KMS-11 (cell line): ENCODE measurements at regions not wholly inside any gene's neighbourhood (a gene's known extent, or its start where the extent isn't known, plus 50 kb on each side); places are given as distances from the start of the nearest gene placed in this dataset.

Source experiments
- H2AFZ ChIP-seq: fragments of 200-600 bp; sonication (generic); 2 replicates; pipeline ENCODE4 v1.6.1; 2016; ENCODE audit warnings: antibody characterized with exemption, mixed run types, low read depth
- H3K27ac ChIP-seq: fragments of 200-600 bp; sonication (generic); 2 replicates; pipeline ENCODE4 v1.6.1; 2016; ENCODE audit warnings: mild to moderate bottlenecking, mixed run types
- H3K27me3 ChIP-seq: fragments of 200-600 bp; sonication (generic); 2 replicates; pipeline ENCODE4 v1.6.1; 2017; ENCODE audit warnings: mild to moderate bottlenecking, low read depth, mixed run types, moderate library complexity; ENCODE audit not compliant: insufficient read depth
- H3K36me3 ChIP-seq: fragments of 200-600 bp; sonication (generic); 2 replicates; pipeline ENCODE4 v1.6.1; 2017; ENCODE audit warnings: mild to moderate bottlenecking, mixed run types; ENCODE audit not compliant: insufficient read depth
- H3K4me1 ChIP-seq: fragments of 200-600 bp; sonication (generic); 2 replicates; pipeline ENCODE4 v1.6.1; 2016; ENCODE audit warnings: mild to moderate bottlenecking, low read depth, mixed run types; ENCODE audit not compliant: poor library complexity, severe bottlenecking
- H3K4me2 ChIP-seq: fragments of 200-600 bp; sonication (generic); 2 replicates; pipeline ENCODE4 v1.7.0; 2016; ENCODE audit warnings: mild to moderate bottlenecking, mixed run types
- H3K4me3 ChIP-seq: fragments of 200-600 bp; sonication (generic); IDR thresholded peaks from 2 replicates; pipeline ENCODE4 v1.6.1; 2017; ENCODE audit warnings: low read depth, low read length, mixed read lengths; ENCODE audit not compliant: insufficient read depth
- H3K79me2 ChIP-seq: fragments of 200-600 bp; sonication (generic); 2 replicates; pipeline ENCODE4 v1.6.1; 2016; ENCODE audit warnings: low read depth, mixed run types; ENCODE audit not compliant: insufficient read depth
- H3K9ac ChIP-seq: fragments of 200-600 bp; sonication (generic); 2 replicates; pipeline ENCODE4 v1.6.1; 2016; ENCODE audit warnings: mild to moderate bottlenecking, mixed run types
- H4K20me1 ChIP-seq: fragments of 200-600 bp; sonication (generic); 2 replicates; pipeline ENCODE4 v1.6.1; 2016; ENCODE audit warnings: mild to moderate bottlenecking, mixed run types; ENCODE audit not compliant: insufficient read depth
- TF ChIP-seq, protein P1 (sequence below): fragments of 200-600 bp; sonication (generic); conservative IDR thresholded peaks from 2 replicates; pipeline ENCODE4 v1.6.1; 2017; ENCODE audit warnings: low read depth, mild to moderate bottlenecking, antibody characterized with exemption, low read length, moderate library complexity, mixed read lengths

DNA sequence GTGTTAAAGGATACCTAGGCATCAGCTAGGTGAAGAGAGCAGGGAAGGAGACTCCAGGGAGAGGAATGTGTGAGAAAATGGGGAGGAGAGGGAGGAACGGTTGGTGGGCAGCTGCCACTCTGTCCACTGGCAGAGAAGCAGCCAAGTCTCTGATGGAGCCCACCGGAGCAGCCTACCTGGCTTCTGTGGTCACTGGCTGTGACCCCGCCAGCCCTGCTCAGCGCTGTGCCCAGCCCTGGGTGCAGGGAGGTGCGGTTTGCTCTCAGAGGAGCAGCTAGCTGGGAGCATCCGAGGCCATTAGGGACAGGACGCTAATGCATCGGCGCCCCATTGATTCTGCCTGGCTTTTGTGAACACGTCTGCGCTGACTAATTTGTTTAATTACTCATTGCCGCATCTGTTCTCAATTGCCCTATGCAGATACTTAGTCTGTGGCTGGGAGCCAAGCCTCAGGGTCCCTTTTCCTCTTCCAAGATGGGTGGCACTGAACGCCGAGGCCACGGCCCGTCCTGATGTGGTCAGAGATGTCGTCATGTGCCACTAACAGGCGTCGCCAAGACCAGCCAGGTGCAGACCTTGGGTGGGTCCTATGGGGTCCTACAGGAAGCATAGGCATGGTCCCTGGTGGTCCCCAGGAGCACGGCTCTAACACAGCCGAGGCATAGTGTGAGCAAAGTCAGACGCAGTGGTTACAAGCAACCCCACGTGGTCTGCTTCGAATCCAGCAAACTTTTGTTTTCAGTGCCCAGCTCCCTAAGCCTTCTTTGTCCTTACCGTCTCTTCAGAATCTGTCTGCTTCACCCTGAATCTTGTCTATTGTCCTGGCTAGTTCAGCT lies 82.0 kb downstream of the RRM2 start:
- no peak overlapping the region for H3K4me3 ChIP-seq
- H3K79me2 ChIP-seq = no peaks in the 10 kb centered on the region
- no peak overlapping the region for H2AFZ ChIP-seq
- H3K36me3 ChIP-seq = no peaks in the 10 kb centered on the region
- H3K27ac ChIP-seq = no peak overlapping the region
- TF ChIP-seq, protein P1, sequence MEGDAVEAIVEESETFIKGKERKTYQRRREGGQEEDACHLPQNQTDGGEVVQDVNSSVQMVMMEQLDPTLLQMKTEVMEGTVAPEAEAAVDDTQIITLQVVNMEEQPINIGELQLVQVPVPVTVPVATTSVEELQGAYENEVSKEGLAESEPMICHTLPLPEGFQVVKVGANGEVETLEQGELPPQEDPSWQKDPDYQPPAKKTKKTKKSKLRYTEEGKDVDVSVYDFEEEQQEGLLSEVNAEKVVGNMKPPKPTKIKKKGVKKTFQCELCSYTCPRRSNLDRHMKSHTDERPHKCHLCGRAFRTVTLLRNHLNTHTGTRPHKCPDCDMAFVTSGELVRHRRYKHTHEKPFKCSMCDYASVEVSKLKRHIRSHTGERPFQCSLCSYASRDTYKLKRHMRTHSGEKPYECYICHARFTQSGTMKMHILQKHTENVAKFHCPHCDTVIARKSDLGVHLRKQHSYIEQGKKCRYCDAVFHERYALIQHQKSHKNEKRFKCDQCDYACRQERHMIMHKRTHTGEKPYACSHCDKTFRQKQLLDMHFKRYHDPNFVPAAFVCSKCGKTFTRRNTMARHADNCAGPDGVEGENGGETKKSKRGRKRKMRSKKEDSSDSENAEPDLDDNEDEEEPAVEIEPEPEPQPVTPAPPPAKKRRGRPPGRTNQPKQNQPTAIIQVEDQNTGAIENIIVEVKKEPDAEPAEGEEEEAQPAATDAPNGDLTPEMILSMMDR = no peak
- H3K27me3 ChIP-seq = no peaks in the 10 kb centered on the region
- H3K4me2 ChIP-seq = no peak overlapping the region
- H3K4me1 ChIP-seq = no peaks in the 10 kb centered on the region
- H3K9ac ChIP-seq = no peak overlapping the region
- H4K20me1 ChIP-seq = no peaks in the 10 kb centered on the region

DNA sequence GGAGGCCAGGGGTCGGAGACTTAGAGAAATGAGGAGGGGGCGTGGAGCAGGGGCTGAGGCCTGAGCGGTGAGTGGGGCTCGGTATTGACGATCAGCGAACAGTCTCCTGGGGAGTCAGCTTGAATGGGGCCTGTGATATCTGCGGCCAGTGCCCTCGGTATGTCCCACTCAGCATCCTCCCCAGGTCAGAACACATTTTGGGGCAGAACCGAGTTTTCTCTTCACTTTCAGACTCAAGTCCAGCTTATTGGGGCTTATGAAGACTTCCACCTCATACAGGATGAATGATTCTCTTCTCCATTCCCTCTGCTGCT lies 82.6 kb downstream of the RRM2 start:
- no peak overlapping the region for H3K9ac ChIP-seq
- H3K79me2 ChIP-seq = no peaks in the 10 kb centered on the region
- H3K27ac ChIP-seq = no peak overlapping the region
- H4K20me1 ChIP-seq = no peaks in the 10 kb centered on the region
- no peaks in the 10 kb centered on the region for H3K4me1 ChIP-seq
- H3K4me2 ChIP-seq = no peak overlapping the region
- TF ChIP-seq, protein P1 = no peak
- no peaks in the 10 kb centered on the region for H3K27me3 ChIP-seq
- H3K4me3 ChIP-seq = no peak overlapping the region
- H2AFZ ChIP-seq = no peak overlapping the region
- H3K36me3 ChIP-seq = no peaks in the 10 kb centered on the region

DNA sequence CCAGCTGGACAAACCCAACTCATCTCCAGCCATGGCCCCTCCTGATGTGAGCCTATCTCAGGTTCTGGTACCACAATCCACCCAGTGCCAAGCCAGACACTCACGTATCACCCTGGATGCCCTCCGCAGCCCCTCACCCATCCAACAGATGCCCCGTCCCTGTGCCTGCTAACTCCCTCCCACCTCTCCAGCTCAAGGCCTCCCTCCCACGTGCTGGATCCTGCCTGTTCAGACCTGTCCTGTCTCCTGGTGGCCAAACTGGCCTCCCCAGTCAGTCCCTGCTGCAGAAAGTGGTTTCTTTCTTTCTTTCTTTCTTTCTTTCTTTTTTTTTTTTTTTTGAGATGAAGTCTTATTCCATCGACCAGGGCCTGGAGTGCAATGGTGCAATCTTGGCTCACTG lies 86.2 kb downstream of the RRM2 start:
- Histone ChIP-seq H3K27me3 (no peaks in the 10 kb centered on the region), H3K4me1 (no peaks in the 10 kb centered on the region), H3K27ac (no peak overlapping the region), H3K79me2 (no peaks in the 10 kb centered on the region), H4K20me1 (no peaks in the 10 kb centered on the region), H3K4me2 (no peak overlapping the region), H3K4me3 (no peak overlapping the region), H2AFZ (no peak overlapping the region), H3K36me3 (no peaks in the 10 kb centered on the region), H3K9ac (no peak overlapping the region)
- TF ChIP-seq, protein P1 = no peak

DNA sequence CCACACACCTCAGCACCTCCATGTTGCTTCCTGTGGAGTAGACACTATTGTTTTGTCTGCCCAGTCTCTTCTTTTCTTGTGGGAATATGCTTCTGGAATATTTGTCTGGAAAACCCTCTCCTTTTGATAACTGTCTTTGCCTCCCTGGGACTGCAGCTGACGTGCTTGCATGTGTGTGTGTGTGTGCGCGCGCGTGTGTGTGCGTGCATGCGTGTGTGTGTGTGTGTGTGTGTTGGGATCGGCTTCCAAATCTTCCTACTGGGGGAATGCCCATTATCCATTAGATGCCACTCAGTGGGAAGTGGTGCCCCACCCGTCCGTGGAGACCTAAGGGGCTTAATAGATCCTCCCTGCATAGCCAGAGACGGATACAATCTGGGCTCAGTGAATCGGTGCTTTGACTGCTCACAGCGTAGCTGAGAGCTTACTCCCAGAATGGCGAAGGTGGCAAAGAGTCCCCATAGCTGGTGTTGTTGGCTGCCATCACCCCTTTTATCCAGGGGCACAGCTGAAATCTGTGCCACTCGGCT lies 86.9 kb downstream of the RRM2 start:
- no peaks in the 10 kb centered on the region for H3K79me2 ChIP-seq
- no peak overlapping the region for H3K4me3 ChIP-seq
- no peak overlapping the region for H2AFZ ChIP-seq
- H3K9ac ChIP-seq = no peak overlapping the region
- no peaks in the 10 kb centered on the region for H4K20me1 ChIP-seq
- H3K4me1 ChIP-seq = no peaks in the 10 kb centered on the region
- H3K4me2 ChIP-seq = no peak overlapping the region
- H3K36me3 ChIP-seq = no peaks in the 10 kb centered on the region
- TF ChIP-seq, protein P1 = no peak
- H3K27me3 ChIP-seq = no peaks in the 10 kb centered on the region
- H3K27ac ChIP-seq = no peak overlapping the region
